ENCODE measurements at regions not wholly inside any gene's neighbourhood (a gene's known extent, or its start where the extent isn't known, plus 50 kb on each side); places are given as distances from the start of the nearest gene placed in this dataset.

DNA sequence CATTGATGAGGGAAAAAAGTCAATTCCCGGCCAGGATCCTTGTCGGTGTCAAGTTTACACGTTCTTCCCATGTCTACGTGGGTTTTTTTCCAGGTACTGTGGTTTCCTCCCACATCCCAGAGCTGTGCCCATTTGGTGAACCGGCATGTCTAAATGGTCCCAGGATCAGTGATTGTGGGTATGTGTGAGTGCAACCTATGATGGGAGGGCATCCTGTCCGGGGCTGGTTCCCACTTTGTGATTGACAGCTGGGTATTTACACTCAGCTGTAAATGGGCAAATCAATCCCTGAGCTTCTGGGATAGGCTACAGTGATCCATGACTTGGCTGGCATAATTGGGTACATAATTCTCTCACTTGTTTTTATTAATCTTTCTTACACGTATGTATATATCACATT, 91.2 kb upstream of the IRX6 start:
- TF ChIP-seq, protein P1, sequence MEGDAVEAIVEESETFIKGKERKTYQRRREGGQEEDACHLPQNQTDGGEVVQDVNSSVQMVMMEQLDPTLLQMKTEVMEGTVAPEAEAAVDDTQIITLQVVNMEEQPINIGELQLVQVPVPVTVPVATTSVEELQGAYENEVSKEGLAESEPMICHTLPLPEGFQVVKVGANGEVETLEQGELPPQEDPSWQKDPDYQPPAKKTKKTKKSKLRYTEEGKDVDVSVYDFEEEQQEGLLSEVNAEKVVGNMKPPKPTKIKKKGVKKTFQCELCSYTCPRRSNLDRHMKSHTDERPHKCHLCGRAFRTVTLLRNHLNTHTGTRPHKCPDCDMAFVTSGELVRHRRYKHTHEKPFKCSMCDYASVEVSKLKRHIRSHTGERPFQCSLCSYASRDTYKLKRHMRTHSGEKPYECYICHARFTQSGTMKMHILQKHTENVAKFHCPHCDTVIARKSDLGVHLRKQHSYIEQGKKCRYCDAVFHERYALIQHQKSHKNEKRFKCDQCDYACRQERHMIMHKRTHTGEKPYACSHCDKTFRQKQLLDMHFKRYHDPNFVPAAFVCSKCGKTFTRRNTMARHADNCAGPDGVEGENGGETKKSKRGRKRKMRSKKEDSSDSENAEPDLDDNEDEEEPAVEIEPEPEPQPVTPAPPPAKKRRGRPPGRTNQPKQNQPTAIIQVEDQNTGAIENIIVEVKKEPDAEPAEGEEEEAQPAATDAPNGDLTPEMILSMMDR (IDR thresholded peaks at IDR 0.05): no peak
- TF ChIP-seq RCOR1 (IDR thresholded peaks at IDR 0.05; ENCODE audit: low read length) (no peak), EP300 (IDR thresholded peaks at IDR 0.05; ENCODE audit: borderline replicate concordance in 1 of 2, low read depth in 1 of 2, low read length in 1 of 2) (no peak), NRF1 (IDR thresholded peaks at IDR 0.05; ENCODE audit: low read depth, low read length) (no peak), YY1 (IDR thresholded peaks at IDR 0.05; ENCODE audit: low read depth) (no peak), POLR2AphosphoS5 (IDR thresholded peaks at IDR 0.05; ENCODE audit: low read depth, low read length) (no peak), EZH2phosphoT487 (IDR thresholded peaks at IDR 0.05; ENCODE audit: borderline replicate concordance, low read depth) (no peak), TAF1 (IDR thresholded peaks at IDR 0.05; ENCODE audit: borderline replicate concordance, low read depth, low read length) (no peak)
- TF ChIP-seq, protein P2, sequence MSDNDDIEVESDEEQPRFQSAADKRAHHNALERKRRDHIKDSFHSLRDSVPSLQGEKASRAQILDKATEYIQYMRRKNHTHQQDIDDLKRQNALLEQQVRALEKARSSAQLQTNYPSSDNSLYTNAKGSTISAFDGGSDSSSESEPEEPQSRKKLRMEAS (IDR thresholded peaks at IDR 0.05; ENCODE audit: low read depth): no peak
- TF ChIP-seq, protein P3, sequence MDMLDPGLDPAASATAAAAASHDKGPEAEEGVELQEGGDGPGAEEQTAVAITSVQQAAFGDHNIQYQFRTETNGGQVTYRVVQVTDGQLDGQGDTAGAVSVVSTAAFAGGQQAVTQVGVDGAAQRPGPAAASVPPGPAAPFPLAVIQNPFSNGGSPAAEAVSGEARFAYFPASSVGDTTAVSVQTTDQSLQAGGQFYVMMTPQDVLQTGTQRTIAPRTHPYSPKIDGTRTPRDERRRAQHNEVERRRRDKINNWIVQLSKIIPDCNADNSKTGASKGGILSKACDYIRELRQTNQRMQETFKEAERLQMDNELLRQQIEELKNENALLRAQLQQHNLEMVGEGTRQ (IDR thresholded peaks at IDR 0.05; ENCODE audit: borderline replicate concordance, low read depth, low read length): no peak

All from SK-N-SH (cell line).